ENCODE measurements at regions not wholly inside any gene's neighbourhood (a gene's known extent, or its start where the extent isn't known, plus 50 kb on each side); places are given as distances from the start of the nearest gene placed in this dataset.
A peak's percentile ranks its signal among the peaks of the same experiment; 100 is the strongest.

DNA sequence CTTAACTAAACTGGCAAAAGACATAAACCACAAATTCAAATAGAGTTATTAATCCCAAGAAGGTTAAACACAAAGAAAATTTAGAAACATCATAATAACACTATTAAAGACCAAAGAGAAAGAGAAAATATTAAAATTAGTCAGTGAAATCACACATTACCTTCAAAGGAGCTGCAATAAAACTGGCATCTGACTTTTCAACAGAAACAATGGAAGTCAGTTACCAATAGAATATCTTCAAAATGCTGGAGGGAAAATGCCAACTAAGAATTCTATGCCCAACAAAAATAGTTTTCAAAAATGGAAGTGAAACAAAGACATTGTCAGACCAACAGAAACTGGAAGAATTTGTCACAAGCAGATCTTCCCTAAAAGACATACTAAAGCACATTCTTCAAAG, 68.7 kb upstream of the RNF7 start:
- DNase-seq, result no peak

GRCh38 chr3:141677701-141678100, 60.4 kb upstream of the RNF7 start:
- DNase-seq, result no peak

- DNase-seq, result peak in 1 of 2 experiments; percentile 10
These were observed 57.3 kb upstream of the RNF7 start for GRCh38 chr3:141680620-141681389.

GRCh38 chr3:141681390-141681780, 56.7 kb upstream of the RNF7 start:
- DNase-seq, result no peak

GRCh38 chr3:141682007-141682406, 56.1 kb upstream of the RNF7 start:
- no peak for DNase-seq

DNA sequence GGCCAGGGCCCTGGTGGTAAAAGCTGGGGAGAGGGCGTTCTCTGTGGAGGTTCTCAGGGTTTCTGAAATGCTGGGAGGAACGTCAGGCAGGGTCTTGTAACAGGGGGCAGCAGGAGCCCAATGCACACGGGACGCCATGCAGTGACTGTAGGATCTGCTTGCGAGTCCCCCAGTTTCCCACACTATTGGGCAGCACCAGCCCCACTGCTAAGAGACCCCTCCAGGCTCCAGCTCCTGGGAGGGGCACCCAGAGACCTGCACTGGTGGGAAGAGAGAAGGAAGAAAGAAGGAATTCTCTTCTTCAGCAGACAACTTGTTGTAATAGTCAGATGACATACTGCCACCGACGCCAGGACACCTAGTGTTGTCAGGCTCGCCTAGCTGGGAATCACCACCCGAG, 55.2 kb upstream of the RNF7 start:
- DNase-seq, result no peak

GRCh38 chr3:141684758-141685157, 53.3 kb upstream of the RNF7 start:
- DNase-seq, result no peak

- peak; percentile 10 to 56 for DNase-seq
These were observed 51.4 kb upstream of the RNF7 start for GRCh38 chr3:141686466-141687291.
